ENCODE measurements at regions not wholly inside any gene's neighbourhood (a gene's known extent, or its start where the extent isn't known, plus 50 kb on each side); places are given as distances from the start of the nearest gene placed in this dataset.

- no peak for TF ChIP-seq MYC (IDR thresholded peaks at IDR 0.05; ENCODE audit: low read depth, low read length)
- TF ChIP-seq FOS (IDR thresholded peaks at IDR 0.05; ENCODE audit: borderline replicate concordance, insufficient read depth, low read length): no peak
- no peak for TF ChIP-seq POLR2A (IDR thresholded peaks at IDR 0.05; ENCODE audit: low read depth, low read length)
- TF ChIP-seq EZH2 (IDR thresholded peaks at IDR 0.05; ENCODE audit: borderline replicate concordance, low read depth, low read length, severe bottlenecking): no peak
- no peak for TF ChIP-seq CTCF (IDR thresholded peaks at IDR 0.05; ENCODE audit: extremely low read depth in 1 of 2, insufficient read depth in 1 of 2, low read depth in 1 of 2, low read length in 2 of 2)
- no peak for TF ChIP-seq POLR2AphosphoS5 (IDR thresholded peaks at IDR 0.05; ENCODE audit: insufficient read depth, low read depth, low read length)
- TF ChIP-seq, protein P1, sequence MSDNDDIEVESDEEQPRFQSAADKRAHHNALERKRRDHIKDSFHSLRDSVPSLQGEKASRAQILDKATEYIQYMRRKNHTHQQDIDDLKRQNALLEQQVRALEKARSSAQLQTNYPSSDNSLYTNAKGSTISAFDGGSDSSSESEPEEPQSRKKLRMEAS (IDR thresholded peaks at IDR 0.05; ENCODE audit: insufficient read depth, insufficient read length): no peak
- TF ChIP-seq JUN (IDR thresholded peaks at IDR 0.05; ENCODE audit: borderline replicate concordance, insufficient read depth, insufficient read length, low read depth): no peak
- no peak for TF ChIP-seq GATA2 (IDR thresholded peaks at IDR 0.05; ENCODE audit: insufficient read depth, insufficient read length, low read depth, low read length)
- Histone ChIP-seq H3K4me1 (ENCODE audit: control insufficient read depth, extremely low read depth, insufficient read depth, low read length) (no peaks in the 10 kb centered on the region), H4K20me1 (replicated peaks; ENCODE audit: control insufficient read depth, extremely low read depth, insufficient read depth, low read length) (no peaks in the 10 kb centered on the region), H3K79me2 (ENCODE audit: control insufficient read depth, insufficient read depth, low read length) (no peaks in the 10 kb centered on the region), H3K27ac (ENCODE audit: insufficient read depth, low read depth, low read length) (no peak overlapping the region), H3K9ac (replicated peaks; ENCODE audit: extremely low read depth, insufficient read depth, low read length) (no peak overlapping the region), H3K27me3 (ENCODE audit: control insufficient read depth in 2 of 2, insufficient read depth in 2 of 2, low read length in 2 of 2) (no peaks in the 10 kb centered on the region), H3K9me1 (replicated peaks; ENCODE audit: control insufficient read depth, extremely low read depth, insufficient read depth, low read length) (no peaks in the 10 kb centered on the region), H3K9me3 (replicated peaks; ENCODE audit: control insufficient read depth, insufficient read depth, low read length) (no peaks in the 10 kb centered on the region), H2AFZ (ENCODE audit: low read depth, low read length) (no peak overlapping the region), H3K4me3 (replicated peaks in 1 of 3; ENCODE audit: insufficient read depth in 1 of 3, low read depth in 1 of 3, low read length in 3 of 3) (no peak overlapping the region), H3K36me3 (ENCODE audit: control insufficient read depth in 2 of 2, extremely low read depth in 1 of 2, insufficient read depth in 2 of 2, low read length in 2 of 2) (no peaks in the 10 kb centered on the region), H3K4me2 (ENCODE audit: insufficient read depth, low read length) (no peak overlapping the region)
- intact Hi-C loops (cut with micrococcal nuclease): no loop called here
- POLR2A ChIA-PET: no interaction called here
- no peak for FAIRE-seq
- no TSS peak for BruUV-seq (replicated peaks)
- no peak for DNase-seq (ENCODE audit: low read depth, low spot score)
- CTCF ChIA-PET: no interaction called here
- dilution Hi-C loops (cut with MboI; ENCODE audit: extremely low pct_ligation_motif_present, low sequenced_read_pairs): no loop called here
These were observed 117.6 kb downstream of the TNFSF13B start for GRCh38 chr13:108387156-108387555.
